ENCODE measurements at regions not wholly inside any gene's neighbourhood (a gene's known extent, or its start where the extent isn't known, plus 50 kb on each side); places are given as distances from the start of the nearest gene placed in this dataset.
"Not testable (repeated sequence)": the region's sequence is repeated elsewhere in the genome, so short reads cannot be mapped to it uniquely, and the experiment has no call there.

- no peak overlapping the region for H3K4me3 ChIP-seq (ENCODE audit: control insufficient read depth, low read depth, low read length)
- TF ChIP-seq, protein P1, sequence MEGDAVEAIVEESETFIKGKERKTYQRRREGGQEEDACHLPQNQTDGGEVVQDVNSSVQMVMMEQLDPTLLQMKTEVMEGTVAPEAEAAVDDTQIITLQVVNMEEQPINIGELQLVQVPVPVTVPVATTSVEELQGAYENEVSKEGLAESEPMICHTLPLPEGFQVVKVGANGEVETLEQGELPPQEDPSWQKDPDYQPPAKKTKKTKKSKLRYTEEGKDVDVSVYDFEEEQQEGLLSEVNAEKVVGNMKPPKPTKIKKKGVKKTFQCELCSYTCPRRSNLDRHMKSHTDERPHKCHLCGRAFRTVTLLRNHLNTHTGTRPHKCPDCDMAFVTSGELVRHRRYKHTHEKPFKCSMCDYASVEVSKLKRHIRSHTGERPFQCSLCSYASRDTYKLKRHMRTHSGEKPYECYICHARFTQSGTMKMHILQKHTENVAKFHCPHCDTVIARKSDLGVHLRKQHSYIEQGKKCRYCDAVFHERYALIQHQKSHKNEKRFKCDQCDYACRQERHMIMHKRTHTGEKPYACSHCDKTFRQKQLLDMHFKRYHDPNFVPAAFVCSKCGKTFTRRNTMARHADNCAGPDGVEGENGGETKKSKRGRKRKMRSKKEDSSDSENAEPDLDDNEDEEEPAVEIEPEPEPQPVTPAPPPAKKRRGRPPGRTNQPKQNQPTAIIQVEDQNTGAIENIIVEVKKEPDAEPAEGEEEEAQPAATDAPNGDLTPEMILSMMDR (conservative IDR thresholded peaks at IDR 0.05; ENCODE audit: control insufficient read depth, insufficient read depth, low read depth, low read length), result no peak
- no peak for DNase-seq (ENCODE audit: low read depth)
These were observed 1464.8 kb downstream of the RAPGEF2 start for GRCh38 chr4:160567634-160568033.

GRCh38 chr4:160570271-160570670 lies 1467.4 kb downstream of the RAPGEF2 start:
- TF ChIP-seq, protein P1 (conservative IDR thresholded peaks at IDR 0.05; ENCODE audit: control insufficient read depth, insufficient read depth, low read depth, low read length), result no peak
- no peak overlapping the region for H3K4me3 ChIP-seq (ENCODE audit: control insufficient read depth, low read depth, low read length)
- no peak for DNase-seq (ENCODE audit: low read depth)

DNA sequence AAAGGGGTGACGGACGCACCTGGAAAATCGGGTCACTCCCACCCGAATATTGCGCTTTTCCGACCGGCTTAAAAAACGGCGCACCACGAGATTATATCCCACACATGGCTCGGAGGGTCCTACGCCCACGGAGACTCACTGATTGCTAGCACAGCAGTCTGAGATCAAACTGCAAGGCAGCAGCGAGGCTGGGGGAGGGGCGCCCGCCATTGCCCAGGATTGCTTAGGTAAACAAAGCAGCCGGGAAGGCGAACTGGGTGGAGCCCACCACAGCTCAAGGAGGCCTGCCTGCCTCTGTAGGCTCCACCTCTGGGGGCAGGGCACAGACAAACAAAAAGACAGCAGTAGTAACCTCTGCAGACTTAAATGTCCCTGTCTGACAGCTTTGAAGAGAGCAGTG lies 1471.4 kb downstream of the RAPGEF2 start:
- H3K4me3 ChIP-seq (ENCODE audit: control insufficient read depth, low read depth, low read length); DNase-seq (ENCODE audit: low read depth): not testable (repeated sequence)

GRCh38 chr4:160580581-160580980 lies 1477.7 kb downstream of the RAPGEF2 start:
- no peak for DNase-seq (ENCODE audit: low read depth)
- TF ChIP-seq, protein P1 (conservative IDR thresholded peaks at IDR 0.05; ENCODE audit: control insufficient read depth, insufficient read depth, low read depth, low read length), result no peak

GRCh38 chr4:160592258-160592657 lies 1489.4 kb downstream of the RAPGEF2 start:
- no peak for DNase-seq (ENCODE audit: low read depth)
- TF ChIP-seq, protein P1 (conservative IDR thresholded peaks at IDR 0.05; ENCODE audit: control insufficient read depth, insufficient read depth, low read depth, low read length), result no peak

More at GRCh38 chr4:160580581-160580980, 1477.7 kb downstream of the RAPGEF2 start:
- no peak overlapping the region for H3K4me3 ChIP-seq (ENCODE audit: control insufficient read depth, low read depth, low read length)

GRCh38 chr4:160595646-160596045 lies 1492.8 kb downstream of the RAPGEF2 start:
- no peak for DNase-seq (ENCODE audit: low read depth)
- H3K4me3 ChIP-seq (ENCODE audit: control insufficient read depth, low read depth, low read length), result no peak overlapping the region
- TF ChIP-seq, protein P1 (conservative IDR thresholded peaks at IDR 0.05; ENCODE audit: control insufficient read depth, insufficient read depth, low read depth, low read length), result no peak

More at GRCh38 chr4:160592258-160592657, 1489.4 kb downstream of the RAPGEF2 start:
- H3K4me3 ChIP-seq (ENCODE audit: control insufficient read depth, low read depth, low read length), result no peak overlapping the region

DNA sequence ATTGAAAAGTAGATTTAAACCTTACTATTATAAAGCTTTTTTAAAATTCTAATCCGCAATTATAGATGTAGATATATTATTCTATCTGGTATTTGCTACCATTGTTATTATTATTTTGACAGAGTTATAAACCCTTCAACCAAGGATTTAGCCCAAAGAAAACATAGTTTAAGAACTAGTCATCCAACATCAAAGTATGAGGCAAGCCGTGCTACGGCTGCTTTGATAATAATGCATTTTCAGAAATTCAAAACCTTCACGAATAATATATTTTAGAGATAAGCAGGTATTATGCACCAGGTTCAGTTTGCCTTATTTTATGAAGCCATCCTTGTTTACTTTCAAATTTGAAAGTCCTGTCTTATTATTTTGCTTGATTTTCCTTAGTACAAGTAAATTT lies 1501.7 kb downstream of the RAPGEF2 start:
- DNase-seq (ENCODE audit: low read depth), result no peak
- TF ChIP-seq, protein P1 (conservative IDR thresholded peaks at IDR 0.05; ENCODE audit: control insufficient read depth, insufficient read depth, low read depth, low read length), result no peak
- H3K4me3 ChIP-seq (ENCODE audit: control insufficient read depth, low read depth, low read length), result no peak overlapping the region

Measured in fibroblast of mammary gland (primary cell).